ENCODE measurements at regions not wholly inside any gene's neighbourhood (a gene's known extent, or its start where the extent isn't known, plus 50 kb on each side); places are given as distances from the start of the nearest gene placed in this dataset.

- DNase-seq (ENCODE audit: low spot score) = no peak
Measured at GRCh38 chr5:12248831-12249230, 344.6 kb upstream of the CTNND2 start.

- no peak for DNase-seq (ENCODE audit: low spot score)
Measured at GRCh38 chr5:12246036-12246435, 341.8 kb upstream of the CTNND2 start.

GRCh38 chr5:12245429-12245828, 341.2 kb upstream of the CTNND2 start:
- DNase-seq (ENCODE audit: low spot score) = no peak

GRCh38 chr5:12242950-12243888, 339.0 kb upstream of the CTNND2 start:
- DNase-seq (ENCODE audit: low spot score) = no peak

GRCh38 chr5:12237837-12238575, 333.8 kb upstream of the CTNND2 start:
- DNase-seq (ENCODE audit: low spot score) = no peak

- no peak for DNase-seq (ENCODE audit: low spot score)
Measured at GRCh38 chr5:12230659-12231058, 326.4 kb upstream of the CTNND2 start.

- no peak for DNase-seq (ENCODE audit: low spot score)
Measured at GRCh38 chr5:12217039-12217438, 312.8 kb upstream of the CTNND2 start.

- no peak for DNase-seq (ENCODE audit: low spot score)
Measured at GRCh38 chr5:12214267-12215015, 310.2 kb upstream of the CTNND2 start.

- no peak for DNase-seq (ENCODE audit: low spot score)
Measured at GRCh38 chr5:12208366-12209100, 304.3 kb upstream of the CTNND2 start.

- DNase-seq (ENCODE audit: low spot score) = no peak
Measured at GRCh38 chr5:12204761-12205160, 300.5 kb upstream of the CTNND2 start.

GRCh38 chr5:12193536-12193935, 289.3 kb upstream of the CTNND2 start:
- no peak for DNase-seq (ENCODE audit: low spot score)

GRCh38 chr5:12183003-12183402, 278.8 kb upstream of the CTNND2 start:
- no peak for DNase-seq (ENCODE audit: low spot score)

GRCh38 chr5:12177851-12178250, 273.6 kb upstream of the CTNND2 start:
- DNase-seq (ENCODE audit: low spot score) = no peak

- no peak for DNase-seq (ENCODE audit: low spot score)
Measured at GRCh38 chr5:12177225-12177624, 273.0 kb upstream of the CTNND2 start.

- no peak for DNase-seq (ENCODE audit: low spot score)
Measured at GRCh38 chr5:12175914-12176585, 271.8 kb upstream of the CTNND2 start.

GRCh38 chr5:12174734-12175133, 270.5 kb upstream of the CTNND2 start:
- no peak for DNase-seq (ENCODE audit: low spot score)

- no peak for DNase-seq (ENCODE audit: low spot score)
Measured at GRCh38 chr5:12169536-12169935, 265.3 kb upstream of the CTNND2 start.

- DNase-seq (ENCODE audit: low spot score) = no peak
Measured at GRCh38 chr5:12162863-12163262, 258.6 kb upstream of the CTNND2 start.

- DNase-seq (ENCODE audit: low spot score) = no peak
Measured at GRCh38 chr5:12147513-12147912, 243.3 kb upstream of the CTNND2 start.

- no peak for DNase-seq (ENCODE audit: low spot score)
Measured at GRCh38 chr5:12141496-12141895, 237.2 kb upstream of the CTNND2 start.

GRCh38 chr5:12133520-12133919, 229.3 kb upstream of the CTNND2 start:
- DNase-seq (ENCODE audit: low spot score) = no peak
